IMR-90 (cell line): ENCODE measurements at regions not wholly inside any gene's neighbourhood (a gene's known extent, or its start where the extent isn't known, plus 50 kb on each side); places are given as distances from the start of the nearest gene placed in this dataset.

Experiments used
- ATAC-seq: fragments of 200-7000 bp; cut with Tn5 transposase; 2 replicates; pipeline ENCODE4 v1.9.1; 2020; ENCODE audit warnings: low read depth, mild to moderate bottlenecking, moderate library complexity
- BruUV-seq: library from RNA; stranded (reverse); fragments of 400-500 nt; replicated peaks from 2 replicates; lab custom pipeline; 2021; lab: Mats Ljungman, UMichigan
- CTCF ChIA-PET: fragments of 300-600 bp; formaldehyde crosslinking; extraction: SDS; loops from one replicate; lab custom pipeline; 2021; ENCODE audit warnings: antibody characterized with exemption; lab: Yijun Ruan, JAX
- POLR2A ChIA-PET: fragments of 300-600 bp; sonication (Branson Sonifier 250); formaldehyde crosslinking; loops from one replicate; lab custom pipeline; 2022; ENCODE audit warnings: antibody characterized with exemption; ENCODE audit not compliant: unreplicated experiment; lab: Charles Lee
- DNase-seq: peaks from one replicate; pipeline ENCODE4 v3.0.0; 2013
- H2AFZ ChIP-seq: replicated peaks from 2 replicates; pipeline ENCODE3; 2013; ENCODE audit warnings: low read length, mild to moderate bottlenecking; ENCODE audit not compliant: poor library complexity
- H2AK5ac ChIP-seq: 2 replicates; pipeline ENCODE4 v1.6.1; 2013; ENCODE audit warnings: low read depth, low read length, inconsistent platforms
- H2AK9ac ChIP-seq: replicated peaks from 2 replicates; pipeline ENCODE3; 2013; ENCODE audit warnings: mild to moderate bottlenecking, low read depth, low read length, moderate library complexity; ENCODE audit not compliant: poor library complexity
- H2BK120ac ChIP-seq: 2 replicates; pipeline ENCODE4 v1.6.1; 2013; ENCODE audit warnings: low read depth, low read length, inconsistent platforms
- H2BK15ac ChIP-seq: 3 replicates; pipeline ENCODE4 v1.6.1; 2013; ENCODE audit warnings: low read depth, low read length, inconsistent platforms
- H2BK20ac ChIP-seq: 2 replicates; pipeline ENCODE4 v1.6.1; 2013; ENCODE audit warnings: low read depth, mild to moderate bottlenecking, inconsistent platforms, low read length, moderate library complexity
- H2BK5ac ChIP-seq: 2 replicates; pipeline ENCODE4 v1.6.1; 2013; ENCODE audit warnings: mild to moderate bottlenecking, low read depth, low read length, inconsistent platforms; ENCODE audit not compliant: poor library complexity, severe bottlenecking
- H3K14ac ChIP-seq: replicated peaks from 2 replicates; pipeline ENCODE4 v1.6.1; 2013; ENCODE audit warnings: low read depth, low read length, inconsistent platforms
- H3K18ac ChIP-seq: 2 replicates; pipeline ENCODE4 v1.6.1; 2013; ENCODE audit warnings: low read depth, low read length, control low read depth
- H3K23ac ChIP-seq: 2 replicates; pipeline ENCODE4 v1.6.1; 2013; ENCODE audit warnings: low read depth, low read length, inconsistent platforms
- H3K27ac ChIP-seq: 2 replicates; pipeline ENCODE4 v1.5.1; 2013; ENCODE audit warnings: mild to moderate bottlenecking, control low read depth, low read length; ENCODE audit not compliant: insufficient read depth
- H3K27me3 ChIP-seq: 2 replicates; pipeline ENCODE4 v1.6.1; 2013; ENCODE audit warnings: low read length; ENCODE audit not compliant: control insufficient read depth, insufficient read depth
- H3K36me3 ChIP-seq: 2 replicates; pipeline ENCODE4 v1.6.1; 2013; ENCODE audit warnings: low read length, mixed read lengths; ENCODE audit not compliant: control insufficient read depth, insufficient read depth
- H3K4ac ChIP-seq: 2 replicates; pipeline ENCODE4 v1.6.1; 2013; ENCODE audit warnings: low read depth, low read length, inconsistent platforms
- H3K4me1 ChIP-seq: 2 replicates; pipeline ENCODE4 v1.6.1; 2013; ENCODE audit warnings: low read length, mixed read lengths; ENCODE audit not compliant: control insufficient read depth, insufficient read depth
- H3K4me2 ChIP-seq: 2 replicates; pipeline ENCODE4 v1.6.1; 2013; ENCODE audit warnings: low read depth, mild to moderate bottlenecking, control low read depth, low read length, moderate library complexity
- H3K4me3 ChIP-seq: 2 replicates; pipeline ENCODE4 v1.5.1; 2013; ENCODE audit warnings: low read depth, mild to moderate bottlenecking, control low read depth, low read length, moderate library complexity; ENCODE audit not compliant: insufficient read depth
- H3K56ac ChIP-seq: 2 replicates; pipeline ENCODE4 v1.6.1; 2013; ENCODE audit warnings: low read length, inconsistent platforms; ENCODE audit not compliant: insufficient read depth; ENCODE audit errors: extremely low read depth
- H3K79me1 ChIP-seq, 2 experiments: 2 replicates each; pipeline ENCODE4 v1.6.1; 2013; ENCODE audit warnings: low read length in 2 of 2, inconsistent platforms in 1 of 2, low read depth in 1 of 2
- H3K9ac ChIP-seq: 2 replicates; pipeline ENCODE4 v1.6.1; 2013; ENCODE audit warnings: low read depth, low read length, control low read depth
- H3K9me1 ChIP-seq: 2 replicates; pipeline ENCODE4 v1.6.1; 2013; ENCODE audit warnings: low read length, inconsistent platforms; ENCODE audit not compliant: insufficient read depth
- H3K9me3 ChIP-seq: 2 replicates; pipeline ENCODE4 v1.6.1; 2013; ENCODE audit warnings: low read length; ENCODE audit not compliant: control insufficient read depth, insufficient read depth
- H4K20me1 ChIP-seq: 2 replicates; pipeline ENCODE4 v1.6.1; 2013; ENCODE audit warnings: low read length, inconsistent platforms; ENCODE audit not compliant: insufficient read depth
- H4K5ac ChIP-seq: 2 replicates; pipeline ENCODE4 v1.6.1; 2013; ENCODE audit warnings: mild to moderate bottlenecking, low read depth, low read length, control low read depth
- H4K8ac ChIP-seq, 2 experiments: 2 replicates each; pipeline ENCODE4 v1.6.1; 2013; ENCODE audit warnings: low read depth in 2 of 2, low read length in 2 of 2, control low read depth in 1 of 2, inconsistent platforms in 1 of 2
- H4K91ac ChIP-seq: 2 replicates; pipeline ENCODE4 v1.6.1; 2013; ENCODE audit warnings: low read depth, low read length, inconsistent platforms; ENCODE audit not compliant: insufficient read depth
- CEBPB ChIP-seq: IDR thresholded peaks from 2 replicates; pipeline ENCODE4 v1.6.1; 2012; ENCODE audit warnings: low read depth, low read length, improper control_type of control experiment
- MAFK ChIP-seq: IDR thresholded peaks from 2 replicates; pipeline ENCODE4 v1.6.1; 2012; ENCODE audit warnings: low read depth, low read length, improper control_type of control experiment
- RFX5 ChIP-seq: IDR thresholded peaks from 2 replicates; pipeline ENCODE4 v1.8.0; 2012; ENCODE audit warnings: low read depth, mild to moderate bottlenecking, low read length, moderate library complexity
- WGBS, 2 experiments: methylation state at CpG; one replicate each; pipeline versions ENCODE4 v1.1.5 to v1.1.7; 2013; ENCODE audit warnings: missing lambda C conversion rate in 2 of 2; ENCODE audit not compliant: insufficient read length in 1 of 2; ENCODE audit errors: extremely low coverage in 2 of 2; 5-methylcytosine and 5-hydroxymethylcytosine counted together
- dilution Hi-C: fragments of 300-500 bp; cut with HindIII; formaldehyde crosslinking; loops from one replicate; pipeline ENCODE4 v1.14.3; 2018; ENCODE audit warnings: low sequenced_read_pairs; ENCODE audit not compliant: unreplicated experiment
- in situ Hi-C: fragments of 300-500 bp; cut with MboI; formaldehyde crosslinking; loops from 3 replicates; pipeline ENCODE4 v1.14.3; 2019; ENCODE audit warnings: low sequenced_read_pairs, inconsistent platforms, mixed read lengths
- intact Hi-C: fragments of 100-400 bp; cut with micrococcal nuclease; formaldehyde crosslinking; loops from 2 replicates; pipeline ENCODE4 v1.10.0; 2022

- Histone ChIP-seq H2AK5ac (no peak overlapping the region), H2BK15ac (no peak overlapping the region), H3K79me1 (no peaks in the 10 kb centered on the region), H2BK20ac (no peak overlapping the region), H3K4me2 (no peak overlapping the region), H3K27ac (no peak overlapping the region), H4K8ac (no peak overlapping the region), H3K27me3 (no peaks in the 10 kb centered on the region), H2AK9ac (no peak overlapping the region), H2AFZ (no peak overlapping the region), H4K5ac (no peak overlapping the region), H3K36me3 (no peaks in the 10 kb centered on the region), H4K91ac (no peak overlapping the region), H2BK5ac (no peak overlapping the region), H3K9me3 (peaks cover 5% of the 10 kb centered on the region), H3K4me1 (no peaks in the 10 kb centered on the region), H3K4ac (no peak overlapping the region), H3K9ac (no peak overlapping the region), H4K20me1 (no peaks in the 10 kb centered on the region), H2BK120ac (no peak overlapping the region), H3K18ac (no peak overlapping the region), H3K56ac (no peak overlapping the region), H3K4me3 (no peak overlapping the region), H3K9me1 (no peaks in the 10 kb centered on the region), H3K23ac (no peak overlapping the region), H3K14ac (no peak overlapping the region)
- no peak for ATAC-seq
- intact Hi-C loops (no loop called here), dilution Hi-C loops (no loop called here), in situ Hi-C loops (no loop called here)
- CTCF ChIA-PET, result no interaction called here
- no peak for DNase-seq
- no CpG with 5 or more reads among the region's 4 CpGs for WGBS, 2 experiments
- no peak for TF ChIP-seq RFX5
- TF ChIP-seq MAFK, result no peak
- peak; percentile 66 for TF ChIP-seq CEBPB
- POLR2A ChIA-PET, result no interaction called here
- BruUV-seq, result no TSS peak
Measured at GRCh38 chr6:104226790-104227446, 632.8 kb downstream of the HACE1 start.
